Natural killer cell (primary cell): ENCODE measurements at regions not wholly inside any gene's neighbourhood (a gene's known extent, or its start where the extent isn't known, plus 50 kb on each side); places are given as distances from the start of the nearest gene placed in this dataset.
"Not testable (repeated sequence)": the region's sequence is repeated elsewhere in the genome, so short reads cannot be mapped to it uniquely, and the experiment has no call there.

Experiments
- ATAC-seq, 3 donors: fragments of 150-1000 bp in 2 of 3; fragments of 200-7000 bp in 1 of 3; cut with Tn5 transposase; 1 replicate in 1 of 3; 2 replicates in 2 of 3; pipeline ENCODE4 v1.10.0; 2021; ENCODE audit warnings: mild to moderate bottlenecking in 2 of 3, moderate library complexity in 2 of 3
- DNase-seq, 2 donors: peaks; one replicate each; pipeline versions ENCODE4 v3.0.0 to v3.0.0-alpha.2; 2013 to 2021; ENCODE audit warnings: mixed read lengths in 1 of 2
- H3K27ac ChIP-seq: one replicate; pipeline ENCODE4 v1.5.1; 2013; ENCODE audit warnings: mild to moderate bottlenecking, low read length
- H3K27me3 ChIP-seq: one replicate; pipeline ENCODE4 v1.6.1; 2013; ENCODE audit warnings: low read length; ENCODE audit not compliant: control insufficient read depth, insufficient read depth
- H3K36me3 ChIP-seq: one replicate; pipeline ENCODE4 v1.6.1; 2013; ENCODE audit warnings: low read length; ENCODE audit not compliant: control insufficient read depth, insufficient read depth
- H3K4me1 ChIP-seq: one replicate; pipeline ENCODE4 v1.6.1; 2013; ENCODE audit warnings: low read length; ENCODE audit not compliant: control insufficient read depth, insufficient read depth
- H3K4me3 ChIP-seq: one replicate; pipeline ENCODE4 v1.5.1; 2013; ENCODE audit warnings: low read length
- H3K9me3 ChIP-seq: one replicate; pipeline ENCODE4 v1.6.1; 2013; ENCODE audit warnings: low read length; ENCODE audit not compliant: control insufficient read depth, insufficient read depth
- H3K27ac Mint-ChIP-seq, 2 donors: one replicate each; pipeline ENCODE4 v1.8.0; 2022; ENCODE audit warnings: mild to moderate bottlenecking in 2 of 2, mixed read lengths in 2 of 2, moderate library complexity in 1 of 2
- H3K27me3 Mint-ChIP-seq, 2 donors: one replicate each; pipeline ENCODE4 v1.8.0; 2022; ENCODE audit warnings: low read depth in 2 of 2, mixed read lengths in 2 of 2
- H3K36me3 Mint-ChIP-seq: one replicate; pipeline ENCODE4 v1.8.0; 2022; ENCODE audit warnings: mixed read lengths
- H3K4me1 Mint-ChIP-seq, 2 donors: one replicate each; pipeline ENCODE4 v1.8.0; 2022; ENCODE audit warnings: mixed read lengths in 2 of 2
- H3K4me3 Mint-ChIP-seq: one replicate; pipeline ENCODE4 v1.8.0; 2022; ENCODE audit warnings: mild to moderate bottlenecking, moderate library complexity, mixed read lengths
- H3K9me3 Mint-ChIP-seq, 2 donors: one replicate each; pipeline ENCODE4 v1.8.0; 2022; ENCODE audit warnings: mixed read lengths in 2 of 2
- WGBS: methylation state at CpG from one replicate; pipeline ENCODE4 v1.1.7; 2013; ENCODE audit warnings: missing lambda C conversion rate; ENCODE audit not compliant: insufficient coverage; 5-methylcytosine and 5-hydroxymethylcytosine counted together
- intact Hi-C: fragments of 100-400 bp; cut with micrococcal nuclease; formaldehyde crosslinking; loops from one replicate; pipeline ENCODE4 v1.14.2; 2022
- TF ChIP-seq, protein P1 (sequence below): fragments of 200-600 bp; IDR thresholded peaks from one replicate; pipeline ENCODE4 v1.8.0; 2022; ENCODE audit warnings: antibody characterized with exemption

DNA sequence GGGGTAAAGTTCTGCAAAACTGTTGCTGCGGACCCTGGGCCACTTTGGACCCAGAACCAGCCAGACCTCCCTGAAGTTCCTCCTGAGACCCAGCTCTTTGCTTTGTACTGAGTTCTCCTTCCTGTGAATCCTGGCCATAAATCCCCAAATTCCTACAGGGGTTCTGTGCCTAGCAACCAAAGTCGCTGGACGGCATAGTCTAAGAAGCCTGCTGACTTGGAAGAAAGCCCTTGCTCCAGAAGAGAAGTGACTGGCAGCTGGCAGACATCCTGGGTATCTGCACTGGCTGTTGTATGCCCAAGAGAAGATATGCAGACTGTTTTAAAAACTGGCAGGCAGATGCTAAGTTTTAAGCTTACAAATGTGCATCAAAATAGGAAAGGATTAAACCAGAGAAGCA, 99.9 kb upstream of the SLC24A4 start:
- TF ChIP-seq, protein P1, sequence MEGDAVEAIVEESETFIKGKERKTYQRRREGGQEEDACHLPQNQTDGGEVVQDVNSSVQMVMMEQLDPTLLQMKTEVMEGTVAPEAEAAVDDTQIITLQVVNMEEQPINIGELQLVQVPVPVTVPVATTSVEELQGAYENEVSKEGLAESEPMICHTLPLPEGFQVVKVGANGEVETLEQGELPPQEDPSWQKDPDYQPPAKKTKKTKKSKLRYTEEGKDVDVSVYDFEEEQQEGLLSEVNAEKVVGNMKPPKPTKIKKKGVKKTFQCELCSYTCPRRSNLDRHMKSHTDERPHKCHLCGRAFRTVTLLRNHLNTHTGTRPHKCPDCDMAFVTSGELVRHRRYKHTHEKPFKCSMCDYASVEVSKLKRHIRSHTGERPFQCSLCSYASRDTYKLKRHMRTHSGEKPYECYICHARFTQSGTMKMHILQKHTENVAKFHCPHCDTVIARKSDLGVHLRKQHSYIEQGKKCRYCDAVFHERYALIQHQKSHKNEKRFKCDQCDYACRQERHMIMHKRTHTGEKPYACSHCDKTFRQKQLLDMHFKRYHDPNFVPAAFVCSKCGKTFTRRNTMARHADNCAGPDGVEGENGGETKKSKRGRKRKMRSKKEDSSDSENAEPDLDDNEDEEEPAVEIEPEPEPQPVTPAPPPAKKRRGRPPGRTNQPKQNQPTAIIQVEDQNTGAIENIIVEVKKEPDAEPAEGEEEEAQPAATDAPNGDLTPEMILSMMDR, result no peak
- 77% methylated on average over 3 of the region's 3 CpGs for WGBS
- DNase-seq (no peak), ATAC-seq (no peak)
- no peaks in the 10 kb centered on the region for H3K27me3 ChIP-seq
- Mint-ChIP-seq H3K4me3 (no peak overlapping the region), H3K27ac (no peak overlapping the region), H3K9me3 (no peaks in the 10 kb centered on the region), H3K4me1 (no peaks in the 10 kb centered on the region), H3K27me3 (peaks cover 15 to 37% of the 10 kb centered on the region in 2 donors), H3K36me3 (no peaks in the 10 kb centered on the region)
- H3K36me3 ChIP-seq, result no peaks in the 10 kb centered on the region
- H3K4me3 ChIP-seq, result no peak overlapping the region
- no peaks in the 10 kb centered on the region for H3K4me1 ChIP-seq
- intact Hi-C loops, result no loop called here
- H3K27ac ChIP-seq, result no peak overlapping the region
- H3K9me3 ChIP-seq, result no peaks in the 10 kb centered on the region

DNA sequence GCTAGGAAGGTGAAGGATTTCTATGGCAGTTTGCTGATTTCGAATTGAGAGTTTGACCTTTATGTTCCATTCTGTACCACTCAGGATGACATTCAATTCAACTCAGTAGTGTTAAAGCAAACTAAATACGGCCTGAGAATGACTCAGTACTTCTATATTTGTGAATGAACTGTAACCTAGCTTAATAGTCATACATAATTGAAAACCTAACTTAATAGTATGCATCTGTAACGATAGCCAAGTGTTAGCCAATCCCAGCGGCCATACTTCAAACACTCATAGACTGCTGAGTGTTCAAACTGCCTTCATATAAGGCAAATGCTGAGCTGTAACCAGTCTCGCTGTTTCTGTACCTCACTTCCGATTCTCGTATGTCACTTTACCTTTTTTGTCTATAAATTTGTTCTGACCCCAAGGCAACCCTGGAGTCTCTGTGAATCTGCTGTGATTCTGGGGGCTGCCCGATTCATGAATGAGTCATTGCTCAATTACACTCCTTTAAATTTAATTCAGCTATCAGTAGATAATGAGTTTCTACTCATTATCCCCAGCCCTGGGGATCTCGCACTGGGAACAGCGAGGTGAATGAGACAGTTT, 98.5 kb upstream of the SLC24A4 start:
- Histone ChIP-seq H3K9me3 (no peaks in the 10 kb centered on the region), H3K27ac (no peak overlapping the region), H3K27me3 (no peaks in the 10 kb centered on the region), H3K4me3 (no peak overlapping the region), H3K4me1 (no peaks in the 10 kb centered on the region), H3K36me3 (no peaks in the 10 kb centered on the region)
- Mint-ChIP-seq H3K36me3 (no peaks in the 10 kb centered on the region), H3K4me1 (no peaks in the 10 kb centered on the region), H3K9me3 (no peaks in the 10 kb centered on the region), H3K27ac (no peak overlapping the region), H3K4me3 (no peak overlapping the region), H3K27me3 (peaks cover 10 to 36% of the 10 kb centered on the region in 2 donors)
- no peak for ATAC-seq
- TF ChIP-seq, protein P1, result no peak
- no peak for DNase-seq
- 92% methylated on average over 8 of the region's 10 CpGs for WGBS
- intact Hi-C loops, result no loop called here

DNA sequence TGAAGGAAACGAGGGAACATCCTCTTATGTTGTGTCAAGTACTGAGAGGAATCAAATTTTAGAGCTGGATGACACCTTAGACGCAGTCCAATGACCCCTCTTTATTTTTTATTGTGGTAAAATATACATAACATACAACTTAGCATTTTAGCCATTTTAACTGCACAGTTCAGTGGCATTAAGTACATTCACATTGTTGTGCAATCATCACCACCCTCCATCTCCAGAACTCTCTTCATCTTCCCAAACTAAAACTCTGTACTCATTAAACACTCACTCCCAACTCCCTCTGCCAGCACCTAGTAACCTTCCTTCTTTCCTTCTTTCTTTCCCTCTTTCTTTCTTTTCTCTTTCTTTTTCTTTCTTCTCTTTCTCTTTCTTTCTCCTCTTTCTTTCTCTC, 97.2 kb upstream of the SLC24A4 start:
- WGBS, result 38% methylated on average over 1 of the region's 2 CpGs
- TF ChIP-seq, protein P1, result no peak
- no peaks in the 10 kb centered on the region for H3K36me3 Mint-ChIP-seq
- Histone ChIP-seq H3K36me3 (no peaks in the 10 kb centered on the region), H3K27ac (no peak overlapping the region), H3K4me3 (no peak overlapping the region), H3K4me1 (no peaks in the 10 kb centered on the region), H3K27me3 (no peaks in the 10 kb centered on the region), H3K9me3 (no peaks in the 10 kb centered on the region)
- H3K27me3 Mint-ChIP-seq, result peaks cover 14 to 49% of the 10 kb centered on the region in 2 donors
- no peak overlapping the region for H3K4me3 Mint-ChIP-seq
- no peaks in the 10 kb centered on the region for H3K4me1 Mint-ChIP-seq
- DNase-seq (no peak), ATAC-seq (no peak)
- no peak overlapping the region for H3K27ac Mint-ChIP-seq
- intact Hi-C loops, result no loop called here
- no peaks in the 10 kb centered on the region for H3K9me3 Mint-ChIP-seq

DNA sequence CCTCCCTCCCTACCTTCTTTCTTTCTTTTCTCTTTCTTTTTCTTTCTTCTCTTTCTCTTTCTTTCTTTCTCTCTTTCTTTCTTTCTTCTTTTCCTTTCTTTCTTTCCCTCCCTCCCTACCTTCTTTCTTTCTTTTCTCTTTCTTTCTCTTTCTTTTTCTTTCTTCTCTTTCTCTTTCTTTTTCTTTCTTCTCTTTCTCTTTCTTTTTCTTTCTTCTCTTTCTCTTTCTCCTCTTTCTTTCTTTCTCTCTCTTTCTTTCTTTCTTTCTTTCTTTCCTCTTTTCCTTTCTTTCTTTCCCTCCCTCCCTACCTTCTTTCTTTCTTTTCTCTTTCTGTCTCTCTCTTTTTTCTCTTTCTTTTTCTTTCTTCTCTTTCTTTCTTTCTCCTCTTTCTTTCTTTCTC, 96.8 kb upstream of the SLC24A4 start:
- ATAC-seq, H3K36me3 Mint-ChIP-seq, H3K9me3 ChIP-seq, H3K4me1 Mint-ChIP-seq, H3K36me3 ChIP-seq, H3K4me1 ChIP-seq, H3K27ac Mint-ChIP-seq, H3K9me3 Mint-ChIP-seq, DNase-seq, H3K27ac ChIP-seq, intact Hi-C loops, H3K4me3 Mint-ChIP-seq, H3K4me3 ChIP-seq, H3K27me3 ChIP-seq: not testable (repeated sequence)
- TF ChIP-seq, protein P1, result peak; percentile 6
- peaks cover 16 to 48% of the 10 kb centered on the region in 2 donors for H3K27me3 Mint-ChIP-seq
